ENCODE measurements at regions not wholly inside any gene's neighbourhood (a gene's known extent, or its start where the extent isn't known, plus 50 kb on each side); places are given as distances from the start of the nearest gene placed in this dataset.

DNA sequence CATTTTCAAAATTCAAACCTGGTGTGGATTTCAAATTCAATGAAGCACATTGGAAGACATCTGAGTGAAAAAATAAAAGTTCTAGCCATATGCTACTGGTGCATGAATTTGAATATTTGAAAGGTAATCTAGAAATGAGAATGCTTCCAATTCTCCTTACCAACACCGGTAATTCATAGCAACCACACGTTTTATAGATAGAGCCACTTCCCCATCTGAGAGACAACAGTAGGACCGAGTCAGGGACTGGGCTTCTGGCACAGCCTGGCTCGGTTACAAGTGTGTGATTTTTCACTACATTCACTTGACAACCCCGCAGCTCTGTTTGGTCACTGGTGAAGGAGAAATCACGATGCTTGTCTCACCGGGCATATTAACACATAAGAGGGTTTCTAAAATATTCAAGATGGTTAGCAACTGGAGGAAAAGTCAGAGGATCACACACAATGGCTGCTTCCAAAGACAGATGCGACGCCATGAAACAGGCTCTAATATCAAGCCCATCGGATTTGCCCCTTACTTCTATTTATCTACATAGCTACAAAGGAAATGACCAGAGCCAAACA lies 86.5 kb upstream of the FOXN3 start:
- TF ChIP-seq POLR2AphosphoS5 (IDR thresholded peaks at IDR 0.05) (no peak), POLR2A (IDR thresholded peaks at IDR 0.05) (no peak), CTCF (IDR thresholded peaks at IDR 0.05) (no peak)
- H3K27me3 ChIP-seq (replicated peaks; ENCODE audit: insufficient read depth): no peaks in the 10 kb centered on the region
- no peaks in the 10 kb centered on the region for H3K4me1 ChIP-seq (replicated peaks)
- H3K4me3 ChIP-seq: no peak overlapping the region
- no peak overlapping the region for H3K27ac ChIP-seq
- no peaks in the 10 kb centered on the region for H3K36me3 ChIP-seq
- no peaks in the 10 kb centered on the region for H3K9me3 ChIP-seq
- no peak for DNase-seq (ENCODE audit: low spot score)
- intact Hi-C loops (cut with DNase I): no loop called here
- WGBS: 73% methylated on average over 10 of the region's 10 CpGs

DNA sequence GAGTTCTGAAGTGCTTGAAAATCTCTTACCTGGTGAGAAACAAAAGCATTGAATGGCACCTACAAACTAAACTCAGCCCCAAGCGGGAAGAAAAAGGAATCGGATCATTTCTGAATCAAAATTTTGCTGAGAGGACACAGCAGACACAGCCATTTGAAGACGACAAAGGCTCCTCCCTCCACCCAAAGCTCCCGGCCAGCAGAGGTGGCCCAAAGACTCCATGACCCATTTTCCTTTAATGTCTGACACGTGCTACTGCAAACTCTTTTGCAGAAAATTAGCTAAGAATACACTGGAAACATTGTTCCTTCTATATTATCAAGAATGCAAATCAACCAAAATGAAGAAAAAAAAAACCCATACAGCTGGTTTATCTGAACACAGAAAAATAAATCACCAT lies 85.9 kb upstream of the FOXN3 start:
- WGBS: 57% methylated on average over 5 of the region's 5 CpGs
- no peak for DNase-seq (ENCODE audit: low spot score)

GRCh38 chr14:89501381-89501780 lies 84.3 kb upstream of the FOXN3 start:
- Histone ChIP-seq H3K9me3 (no peaks in the 10 kb centered on the region), H3K4me3 (no peak overlapping the region), H3K36me3 (no peaks in the 10 kb centered on the region), H3K4me1 (replicated peaks) (no peaks in the 10 kb centered on the region), H3K27ac (no peak overlapping the region), H3K27me3 (replicated peaks; ENCODE audit: insufficient read depth) (no peaks in the 10 kb centered on the region)
- no peak for TF ChIP-seq POLR2A (IDR thresholded peaks at IDR 0.05)
- TF ChIP-seq CTCF (IDR thresholded peaks at IDR 0.05): no peak
- TF ChIP-seq POLR2AphosphoS5 (IDR thresholded peaks at IDR 0.05): no peak
- no peak for DNase-seq (ENCODE audit: low spot score)
- 92% methylated on average over 4 of the region's 4 CpGs for WGBS
- intact Hi-C loops (cut with DNase I): no loop called here

More for the DNA sequence above, 85.9 kb upstream of the FOXN3 start:
- Histone ChIP-seq H3K4me3 (no peak overlapping the region), H3K9me3 (no peaks in the 10 kb centered on the region), H3K4me1 (replicated peaks) (no peaks in the 10 kb centered on the region), H3K36me3 (no peaks in the 10 kb centered on the region), H3K27me3 (replicated peaks; ENCODE audit: insufficient read depth) (no peaks in the 10 kb centered on the region), H3K27ac (no peak overlapping the region)
- TF ChIP-seq POLR2A (IDR thresholded peaks at IDR 0.05): no peak
- no peak for TF ChIP-seq POLR2AphosphoS5 (IDR thresholded peaks at IDR 0.05)
- no peak for TF ChIP-seq CTCF (IDR thresholded peaks at IDR 0.05)
- intact Hi-C loops (cut with DNase I): no loop called here

GRCh38 chr14:89500303-89500702 lies 83.3 kb upstream of the FOXN3 start:
- TF ChIP-seq POLR2AphosphoS5 (IDR thresholded peaks at IDR 0.05) (no peak), CTCF (IDR thresholded peaks at IDR 0.05) (no peak), POLR2A (IDR thresholded peaks at IDR 0.05) (no peak)
- no peak overlapping the region for H3K4me3 ChIP-seq
- no peaks in the 10 kb centered on the region for H3K27me3 ChIP-seq (replicated peaks; ENCODE audit: insufficient read depth)
- H3K9me3 ChIP-seq: no peaks in the 10 kb centered on the region
- no peak for DNase-seq (ENCODE audit: low spot score)
- no peaks in the 10 kb centered on the region for H3K36me3 ChIP-seq
- H3K27ac ChIP-seq: no peak overlapping the region
- H3K4me1 ChIP-seq (replicated peaks): no peaks in the 10 kb centered on the region
- intact Hi-C loops (cut with DNase I): no loop called here
- WGBS: 95% methylated on average over 3 of the region's 3 CpGs

GRCh38 chr14:89498878-89499277 lies 81.8 kb upstream of the FOXN3 start:
- WGBS: 89% methylated on average over 7 of the region's 7 CpGs

More at GRCh38 chr14:89498878-89499277, 81.8 kb upstream of the FOXN3 start:
- Histone ChIP-seq H3K9me3 (no peaks in the 10 kb centered on the region), H3K4me1 (replicated peaks) (no peaks in the 10 kb centered on the region), H3K36me3 (no peaks in the 10 kb centered on the region), H3K27ac (no peak overlapping the region), H3K27me3 (replicated peaks; ENCODE audit: insufficient read depth) (no peaks in the 10 kb centered on the region), H3K4me3 (no peak overlapping the region)
- TF ChIP-seq CTCF (IDR thresholded peaks at IDR 0.05) (no peak), POLR2AphosphoS5 (IDR thresholded peaks at IDR 0.05) (no peak), POLR2A (IDR thresholded peaks at IDR 0.05) (no peak)
- no peak for DNase-seq (ENCODE audit: low spot score)
- intact Hi-C loops (cut with DNase I): no loop called here
